Astrocyte (in vitro differentiated cells and primary cell): ENCODE measurements at regions not wholly inside any gene's neighbourhood (a gene's known extent, or its start where the extent isn't known, plus 50 kb on each side); places are given as distances from the start of the nearest gene placed in this dataset.

Experiments used
- DNase-seq: peaks from one replicate; pipeline ENCODE4 v3.0.0-alpha.2; 2010; ENCODE audit warnings: low read depth
- FAIRE-seq: peaks from 2 replicates; lab custom pipeline; 2011; peaks lifted over from hg19 to GRCh38; lab: Jason Lieb, UNC
- H2AFZ ChIP-seq: 2 replicates; pipeline ENCODE4 v1.6.0; 2012; ENCODE audit warnings: low read depth, low read length, inconsistent platforms
- H3K27ac ChIP-seq: 2 replicates; pipeline ENCODE4 v1.5.1; 2011; ENCODE audit warnings: low read depth, low read length, inconsistent platforms
- H3K27me3 ChIP-seq: 2 replicates; pipeline ENCODE4 v1.6.0; 2011; ENCODE audit warnings: low read length, inconsistent platforms; ENCODE audit not compliant: insufficient read depth
- H3K36me3 ChIP-seq: 2 replicates; pipeline ENCODE4 v1.5.1; 2011; ENCODE audit warnings: low read length, inconsistent platforms; ENCODE audit not compliant: insufficient read depth
- H3K4me1 ChIP-seq: 2 replicates; pipeline ENCODE4 v1.5.1; 2011; ENCODE audit warnings: low read length, inconsistent platforms; ENCODE audit not compliant: insufficient read depth
- H3K4me2 ChIP-seq: 2 replicates; pipeline ENCODE4 v1.6.0; 2012; ENCODE audit warnings: low read length, inconsistent platforms
- H3K4me3 ChIP-seq: 2 replicates; pipeline ENCODE4 v1.5.1; 2011; ENCODE audit warnings: low read depth, mild to moderate bottlenecking, low read length, inconsistent platforms; ENCODE audit not compliant: insufficient read depth
- H3K79me2 ChIP-seq: 2 replicates; pipeline ENCODE4 v1.6.0; 2012; ENCODE audit warnings: mild to moderate bottlenecking, low read length, inconsistent platforms; ENCODE audit not compliant: insufficient read depth
- H3K9ac ChIP-seq: 2 replicates; pipeline ENCODE4 v1.6.0; 2012; ENCODE audit warnings: mild to moderate bottlenecking, low read length, inconsistent platforms
- H3K9me3 ChIP-seq: 2 replicates; pipeline ENCODE4 v1.5.1; 2012; ENCODE audit warnings: low read depth, mild to moderate bottlenecking, low read length, inconsistent platforms; ENCODE audit not compliant: insufficient read depth
- H4K20me1 ChIP-seq: 2 replicates; pipeline ENCODE4 v1.6.0; 2012; ENCODE audit warnings: low read length, inconsistent platforms; ENCODE audit not compliant: insufficient read depth
- H3K27ac Mint-ChIP-seq: one replicate; pipeline ENCODE4 v1.8.0; 2021; ENCODE audit warnings: mild to moderate bottlenecking, mixed read lengths; ENCODE audit not compliant: unreplicated experiment
- H3K27me3 Mint-ChIP-seq: one replicate; pipeline ENCODE4 v1.8.0; 2021; ENCODE audit warnings: low read depth, mixed read lengths; ENCODE audit not compliant: unreplicated experiment
- H3K36me3 Mint-ChIP-seq: one replicate; pipeline ENCODE4 v1.8.0; 2021; ENCODE audit warnings: low read depth, mixed read lengths; ENCODE audit not compliant: unreplicated experiment
- H3K4me1 Mint-ChIP-seq: one replicate; pipeline ENCODE4 v1.8.0; 2021; ENCODE audit warnings: low read depth, mixed read lengths; ENCODE audit not compliant: unreplicated experiment
- H3K4me3 Mint-ChIP-seq: one replicate; pipeline ENCODE4 v1.8.0; 2021; ENCODE audit warnings: mild to moderate bottlenecking, moderate library complexity, mixed read lengths; ENCODE audit not compliant: unreplicated experiment
- H3K9me3 Mint-ChIP-seq: one replicate; pipeline ENCODE4 v1.8.0; 2021; ENCODE audit warnings: mild to moderate bottlenecking, mixed read lengths; ENCODE audit not compliant: unreplicated experiment
- EZH2 ChIP-seq: IDR thresholded peaks from 2 replicates; pipeline ENCODE4 v1.6.1; 2012; ENCODE audit warnings: mild to moderate bottlenecking, low read length, inconsistent platforms; ENCODE audit not compliant: insufficient read depth
- TF ChIP-seq, protein P1 (sequence below): IDR thresholded peaks from 2 replicates; pipeline ENCODE4 v1.5.1; 2011; ENCODE audit warnings: low read depth, mild to moderate bottlenecking, inconsistent platforms, low read length, moderate library complexity; ENCODE audit not compliant: insufficient read depth

DNA sequence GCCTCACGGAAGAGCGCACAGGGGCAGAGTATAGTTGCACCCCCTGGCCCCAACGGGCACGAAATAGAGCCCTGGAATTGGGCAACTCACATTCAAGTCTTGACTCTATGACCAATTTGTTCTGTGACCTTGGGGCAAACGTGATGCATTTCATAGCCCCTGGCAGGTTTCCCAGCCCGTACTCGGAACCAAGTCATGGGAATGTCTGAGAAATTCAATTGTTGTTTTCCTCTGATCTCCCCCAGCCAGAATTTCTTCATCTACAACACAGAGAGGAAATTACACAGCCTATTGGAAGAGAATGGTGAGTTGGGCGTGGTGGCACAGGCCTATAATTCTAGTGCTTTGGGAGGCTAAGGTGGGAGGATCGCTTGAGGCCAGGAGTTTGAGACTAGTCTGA lies 322.3 kb upstream of the SULF2 start:
- H3K27me3 Mint-ChIP-seq = peaks cover 31% of the 10 kb centered on the region
- no peak for FAIRE-seq
- Histone ChIP-seq H3K9me3 (no peaks in the 10 kb centered on the region), H3K27ac (no peak overlapping the region), H3K4me3 (no peak overlapping the region), H4K20me1 (no peaks in the 10 kb centered on the region), H2AFZ (no peak overlapping the region), H3K9ac (no peak overlapping the region), H3K27me3 (peaks cover 5% of the 10 kb centered on the region), H3K79me2 (no peaks in the 10 kb centered on the region), H3K4me2 (no peak overlapping the region), H3K4me1 (peaks cover 5% of the 10 kb centered on the region), H3K36me3 (no peaks in the 10 kb centered on the region)
- peaks cover 12% of the 10 kb centered on the region for H3K9me3 Mint-ChIP-seq
- H3K36me3 Mint-ChIP-seq = peaks cover 1% of the 10 kb centered on the region
- no peak for TF ChIP-seq EZH2
- TF ChIP-seq, protein P1, sequence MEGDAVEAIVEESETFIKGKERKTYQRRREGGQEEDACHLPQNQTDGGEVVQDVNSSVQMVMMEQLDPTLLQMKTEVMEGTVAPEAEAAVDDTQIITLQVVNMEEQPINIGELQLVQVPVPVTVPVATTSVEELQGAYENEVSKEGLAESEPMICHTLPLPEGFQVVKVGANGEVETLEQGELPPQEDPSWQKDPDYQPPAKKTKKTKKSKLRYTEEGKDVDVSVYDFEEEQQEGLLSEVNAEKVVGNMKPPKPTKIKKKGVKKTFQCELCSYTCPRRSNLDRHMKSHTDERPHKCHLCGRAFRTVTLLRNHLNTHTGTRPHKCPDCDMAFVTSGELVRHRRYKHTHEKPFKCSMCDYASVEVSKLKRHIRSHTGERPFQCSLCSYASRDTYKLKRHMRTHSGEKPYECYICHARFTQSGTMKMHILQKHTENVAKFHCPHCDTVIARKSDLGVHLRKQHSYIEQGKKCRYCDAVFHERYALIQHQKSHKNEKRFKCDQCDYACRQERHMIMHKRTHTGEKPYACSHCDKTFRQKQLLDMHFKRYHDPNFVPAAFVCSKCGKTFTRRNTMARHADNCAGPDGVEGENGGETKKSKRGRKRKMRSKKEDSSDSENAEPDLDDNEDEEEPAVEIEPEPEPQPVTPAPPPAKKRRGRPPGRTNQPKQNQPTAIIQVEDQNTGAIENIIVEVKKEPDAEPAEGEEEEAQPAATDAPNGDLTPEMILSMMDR = no peak
- H3K4me1 Mint-ChIP-seq = no peaks in the 10 kb centered on the region
- peak; percentile 41 for DNase-seq
- no peak overlapping the region for H3K4me3 Mint-ChIP-seq
- no peak overlapping the region for H3K27ac Mint-ChIP-seq

GRCh38 chr20:48106428-48106827 lies 321.1 kb upstream of the SULF2 start:
- DNase-seq = no peak
- peaks cover 5% of the 10 kb centered on the region for H3K4me1 ChIP-seq
- H3K9me3 Mint-ChIP-seq = peaks cover 12% of the 10 kb centered on the region
- H3K36me3 Mint-ChIP-seq = peaks cover 1% of the 10 kb centered on the region
- H3K4me2 ChIP-seq = no peak overlapping the region
- H4K20me1 ChIP-seq = no peaks in the 10 kb centered on the region
- H3K4me3 Mint-ChIP-seq = no peak overlapping the region
- H3K27me3 ChIP-seq = no peaks in the 10 kb centered on the region
- H2AFZ ChIP-seq = no peak overlapping the region
- TF ChIP-seq, protein P1 = no peak
- no peak for TF ChIP-seq EZH2
- H3K27ac ChIP-seq = no peak overlapping the region
- H3K4me3 ChIP-seq = no peak overlapping the region
- H3K9me3 ChIP-seq = no peaks in the 10 kb centered on the region
- no peak overlapping the region for H3K9ac ChIP-seq
- H3K27me3 Mint-ChIP-seq = peaks cover 35% of the 10 kb centered on the region
- H3K79me2 ChIP-seq = no peaks in the 10 kb centered on the region
- no peaks in the 10 kb centered on the region for H3K4me1 Mint-ChIP-seq
- no peak overlapping the region for H3K27ac Mint-ChIP-seq
- H3K36me3 ChIP-seq = no peaks in the 10 kb centered on the region
- FAIRE-seq = no peak

GRCh38 chr20:48105526-48105925 lies 320.2 kb upstream of the SULF2 start:
- H3K9me3 Mint-ChIP-seq = peaks cover 12% of the 10 kb centered on the region
- Histone ChIP-seq H3K79me2 (no peaks in the 10 kb centered on the region), H3K27me3 (no peaks in the 10 kb centered on the region), H3K36me3 (no peaks in the 10 kb centered on the region), H3K9me3 (no peaks in the 10 kb centered on the region), H3K9ac (no peak overlapping the region), H3K4me3 (no peak overlapping the region), H2AFZ (no peak overlapping the region), H3K4me2 (no peak overlapping the region), H3K27ac (no peak overlapping the region), H3K4me1 (peaks cover 5% of the 10 kb centered on the region), H4K20me1 (no peaks in the 10 kb centered on the region)
- FAIRE-seq = no peak
- no peak for DNase-seq
- H3K4me1 Mint-ChIP-seq = no peaks in the 10 kb centered on the region
- no peak for TF ChIP-seq EZH2
- TF ChIP-seq, protein P1 = no peak
- H3K27me3 Mint-ChIP-seq = peaks cover 43% of the 10 kb centered on the region
- H3K4me3 Mint-ChIP-seq = no peak overlapping the region
- peaks cover 1% of the 10 kb centered on the region for H3K36me3 Mint-ChIP-seq
- H3K27ac Mint-ChIP-seq = no peak overlapping the region
